ENCODE measurements at regions not wholly inside any gene's neighbourhood (a gene's known extent, or its start where the extent isn't known, plus 50 kb on each side); places are given as distances from the start of the nearest gene placed in this dataset.

GRCh38 chr11:19615341-19616183 lies 97.1 kb upstream of the NAV2 start:
- intact Hi-C loops (cut with micrococcal nuclease) (no loop called here), in situ Hi-C loops (cut with MboI) (no loop called here)
- no peaks in the 10 kb centered on the region for H3K4me1 ChIP-seq (replicated peaks in 1 of 2; ENCODE audit: control insufficient read depth in 2 of 2, insufficient read depth in 2 of 2, low read length in 2 of 2)
- DNase-seq (ENCODE audit: extremely low read depth in 1 of 4, low spot score in 3 of 4) (no peak), FAIRE-seq (no peak), ATAC-seq (no peak)
- H3K4me3 ChIP-seq: no peak overlapping the region
- H3K9me1 ChIP-seq (ENCODE audit: control insufficient read depth, insufficient read depth, low read length): no peaks in the 10 kb centered on the region
- TF ChIP-seq CHCHD3 (CRISPR knock-in tag; IDR thresholded peaks at IDR 0.05): no peak
- TF ChIP-seq IRF1 (CRISPR knock-in tag; IDR thresholded peaks at IDR 0.05; ENCODE audit: borderline replicate concordance): no peak
- TF ChIP-seq C11orf30 (IDR thresholded peaks at IDR 0.05; ENCODE audit: low read depth): no peak
- TF ChIP-seq SMARCC2 (IDR thresholded peaks at IDR 0.05; ENCODE audit: low read depth): no peak
- TF ChIP-seq MBD2 (IDR thresholded peaks at IDR 0.05; ENCODE audit: borderline replicate concordance, low read depth): no peak
- no peak for TF ChIP-seq ZNF507 (tag; conservative IDR thresholded peaks at IDR 0.05)
- no peak for TF ChIP-seq ZNF644 (tag; IDR thresholded peaks at IDR 0.05; ENCODE audit: low read depth)
- POLR2A ChIA-PET: no interaction called here
- no peak overlapping the region for H3K27ac ChIP-seq (ENCODE audit: extremely low read depth, low read depth, low read length)
- WGBS (ENCODE audit: insufficient coverage, low coverage, missing lambda C conversion rate): under 1% methylated on average over 11 of the region's 11 CpGs
- no peaks in the 10 kb centered on the region for H3K9me3 ChIP-seq (replicated peaks; ENCODE audit: control insufficient read depth, insufficient read depth, low read depth, low read length)
- H3K36me3 ChIP-seq (ENCODE audit: control insufficient read depth, insufficient read depth, low read length): no peaks in the 10 kb centered on the region
- no peaks in the 10 kb centered on the region for H3K79me2 ChIP-seq (ENCODE audit: control insufficient read depth, insufficient read depth, low read length)
- H3K9ac ChIP-seq (ENCODE audit: insufficient read depth in 1 of 2, low read depth in 2 of 2, low read length in 2 of 2): no peak overlapping the region
- BruUV-seq (replicated peaks): no TSS peak
- H3K4me2 ChIP-seq (ENCODE audit: insufficient read depth, low read length): no peak overlapping the region
- CTCF ChIA-PET (ENCODE audit: low intra/inter-chr PET ratio): no interaction called here
- H4K20me1 ChIP-seq (replicated peaks; ENCODE audit: control insufficient read depth, insufficient read depth, low read length): no peaks in the 10 kb centered on the region
- no peak overlapping the region for H2AFZ ChIP-seq (ENCODE audit: low read depth, low read length)
- no peaks in the 10 kb centered on the region for H3K27me3 ChIP-seq (ENCODE audit: control insufficient read depth in 2 of 2, insufficient read depth in 2 of 2, low read length in 2 of 2)
